ENCODE measurements at regions not wholly inside any gene's neighbourhood (a gene's known extent, or its start where the extent isn't known, plus 50 kb on each side); places are given as distances from the start of the nearest gene placed in this dataset.

DNA sequence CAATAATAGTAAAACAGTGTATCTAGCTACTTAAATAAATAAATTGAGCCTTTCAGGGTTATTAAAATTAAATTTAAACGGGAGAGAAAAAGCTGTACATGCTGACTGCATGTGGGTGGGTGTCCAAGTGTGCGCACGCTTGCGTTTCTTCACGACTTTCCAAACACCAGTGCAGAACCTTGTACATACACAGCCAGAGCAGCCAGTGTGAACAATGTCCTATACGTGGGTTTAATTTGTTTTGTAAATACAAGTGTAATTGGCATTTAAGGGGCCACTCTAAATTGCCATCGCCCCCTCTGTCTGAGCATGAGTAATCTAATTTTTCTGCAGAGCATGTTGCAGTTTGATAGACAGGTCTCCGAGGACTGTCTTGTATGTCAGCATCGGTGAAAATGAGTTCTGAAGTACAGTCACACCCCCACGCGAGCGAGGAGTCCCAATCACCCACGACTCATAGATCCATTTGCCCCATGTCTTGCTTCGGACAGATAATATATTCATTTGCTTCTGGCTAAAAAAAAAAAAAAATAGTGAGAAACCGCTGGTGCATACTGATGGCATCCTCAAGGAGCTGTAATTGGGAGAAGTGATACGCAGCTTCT lies 121.8 kb upstream of the ARRDC4 start:
- Histone ChIP-seq H3K4me1 (ENCODE audit: control insufficient read depth, insufficient read depth, low read length) (peaks cover 3% of the 10 kb centered on the region), H3K9ac (ENCODE audit: low read length in 2 of 2) (no peak overlapping the region)

DNA sequence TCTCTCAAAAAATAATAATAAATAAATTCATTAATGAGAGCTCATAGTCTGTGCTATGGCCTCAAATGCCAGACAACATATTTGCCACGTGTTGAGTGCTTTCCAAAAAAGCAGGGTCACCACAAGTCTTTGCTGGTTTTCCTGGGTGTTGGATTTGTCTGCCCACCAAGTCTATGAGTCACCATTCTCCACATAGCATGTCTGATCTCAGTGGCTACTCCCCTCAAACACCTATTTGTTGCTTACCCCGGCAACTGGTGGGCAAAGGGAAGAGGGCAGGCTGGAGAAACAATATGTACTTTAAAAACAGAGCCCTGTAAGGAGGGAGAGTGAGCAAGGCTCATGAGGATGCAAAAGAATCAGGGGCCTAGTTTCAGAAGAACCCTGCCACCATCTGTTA lies 120.0 kb upstream of the ARRDC4 start:
- no peaks in the 10 kb centered on the region for H3K27me3 ChIP-seq (ENCODE audit: control insufficient read depth in 1 of 2, insufficient read depth in 2 of 2, low read length in 2 of 2)

More for the DNA sequence above, 121.8 kb upstream of the ARRDC4 start:
- Histone ChIP-seq H3K36me3 (ENCODE audit: control insufficient read depth in 2 of 2, insufficient read depth in 2 of 2, low read length in 2 of 2) (no peaks in the 10 kb centered on the region), H3K9me3 (ENCODE audit: control insufficient read depth in 2 of 2, low read length in 2 of 2) (peaks cover 0 to 1% of the 10 kb centered on the region in 2 donors), H3K27me3 (ENCODE audit: control insufficient read depth in 1 of 2, insufficient read depth in 2 of 2, low read length in 2 of 2) (no peaks in the 10 kb centered on the region), H3K4me3 (ENCODE audit: low read length in 2 of 2) (no peak overlapping the region), H3K27ac (ENCODE audit: low read length) (no peak overlapping the region)

DNA sequence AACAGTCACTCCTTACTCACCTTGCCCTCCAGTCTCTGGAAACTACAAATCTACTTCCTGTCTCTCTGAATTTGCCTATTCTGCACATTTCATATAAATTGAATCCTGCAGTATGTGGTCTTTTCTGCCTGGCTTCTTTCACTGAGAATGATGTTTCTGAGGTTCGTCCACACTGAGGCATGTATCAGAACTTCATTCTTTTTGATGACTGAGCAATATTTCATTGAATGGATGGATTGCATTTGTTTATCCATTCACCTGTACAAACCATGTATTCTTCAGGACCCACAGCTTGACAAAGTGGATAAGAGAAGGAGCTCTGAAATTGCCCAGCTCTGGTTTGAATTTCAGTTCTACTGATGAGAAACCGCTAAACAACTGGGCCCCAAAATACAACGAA lies 118.9 kb upstream of the ARRDC4 start:
- Histone ChIP-seq H3K27me3 (ENCODE audit: control insufficient read depth in 1 of 2, insufficient read depth in 2 of 2, low read length in 2 of 2) (no peaks in the 10 kb centered on the region), H3K36me3 (ENCODE audit: control insufficient read depth in 2 of 2, insufficient read depth in 2 of 2, low read length in 2 of 2) (no peaks in the 10 kb centered on the region), H3K4me3 (ENCODE audit: low read length in 2 of 2) (no peak overlapping the region), H3K9me3 (ENCODE audit: control insufficient read depth in 2 of 2, low read length in 2 of 2) (no peaks in the 10 kb centered on the region), H3K9ac (ENCODE audit: low read length in 2 of 2) (no peak overlapping the region), H3K4me1 (ENCODE audit: control insufficient read depth, insufficient read depth, low read length) (peaks cover 3% of the 10 kb centered on the region), H3K27ac (ENCODE audit: low read length) (no peak overlapping the region)

More for the DNA sequence above, 120.0 kb upstream of the ARRDC4 start:
- Histone ChIP-seq H3K36me3 (ENCODE audit: control insufficient read depth in 2 of 2, insufficient read depth in 2 of 2, low read length in 2 of 2) (no peaks in the 10 kb centered on the region), H3K9me3 (ENCODE audit: control insufficient read depth in 2 of 2, low read length in 2 of 2) (no peaks in the 10 kb centered on the region), H3K4me1 (ENCODE audit: control insufficient read depth, insufficient read depth, low read length) (peaks cover 3% of the 10 kb centered on the region), H3K27ac (ENCODE audit: low read length) (no peak overlapping the region), H3K9ac (ENCODE audit: low read length in 2 of 2) (no peak overlapping the region), H3K4me3 (ENCODE audit: low read length in 2 of 2) (no peak overlapping the region)

DNA sequence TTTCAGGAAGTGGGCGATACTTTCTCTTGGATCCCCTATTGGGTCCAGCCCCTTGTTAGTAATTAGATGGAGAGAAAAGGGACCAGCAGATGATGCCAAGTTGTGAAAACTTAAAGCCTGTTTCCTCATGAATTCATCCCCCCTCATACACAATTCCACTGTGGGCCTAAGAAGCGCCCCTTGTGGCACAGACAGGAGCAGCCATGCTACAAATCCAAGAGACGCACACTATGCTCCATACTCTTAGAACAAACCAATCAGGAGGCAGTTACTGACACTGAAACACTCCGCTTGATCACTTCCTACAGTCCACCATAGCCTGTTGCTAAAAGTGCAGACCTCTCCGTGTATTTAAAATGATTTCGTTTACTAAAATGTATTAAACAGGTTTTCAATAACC lies 111.3 kb upstream of the ARRDC4 start:
- Histone ChIP-seq H3K4me3 (ENCODE audit: low read length in 2 of 2) (no peak overlapping the region), H3K9me3 (ENCODE audit: control insufficient read depth in 2 of 2, low read length in 2 of 2) (no peaks in the 10 kb centered on the region)

DNA sequence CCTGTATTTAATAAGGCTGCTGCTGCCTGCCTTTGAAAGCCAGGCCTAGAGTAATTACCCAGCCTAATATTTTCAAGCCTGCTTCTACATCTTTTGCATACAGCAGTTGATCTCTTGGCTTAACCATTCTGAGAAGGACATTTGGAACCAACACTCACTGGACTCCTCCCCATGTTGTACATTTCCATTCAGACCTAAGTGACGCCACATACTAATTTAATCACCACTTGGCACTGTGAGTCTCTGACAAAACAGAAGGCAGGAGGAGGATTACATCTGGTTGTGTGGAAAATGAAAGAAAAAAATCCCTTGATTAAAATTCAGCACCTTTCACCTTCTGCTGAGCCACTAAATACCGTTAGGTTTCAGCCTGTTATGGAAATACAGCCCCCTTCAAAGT lies 102.2 kb upstream of the ARRDC4 start:
- Histone ChIP-seq H3K27ac (ENCODE audit: low read length) (no peak overlapping the region), H3K36me3 (ENCODE audit: control insufficient read depth in 2 of 2, insufficient read depth in 2 of 2, low read length in 2 of 2) (no peaks in the 10 kb centered on the region), H3K4me3 (ENCODE audit: low read length in 2 of 2) (no peak overlapping the region), H3K4me1 (ENCODE audit: control insufficient read depth, insufficient read depth, low read length) (no peaks in the 10 kb centered on the region), H3K27me3 (ENCODE audit: control insufficient read depth in 1 of 2, insufficient read depth in 2 of 2, low read length in 2 of 2) (no peaks in the 10 kb centered on the region), H3K9ac (ENCODE audit: low read length in 2 of 2) (no peak overlapping the region), H3K9me3 (ENCODE audit: control insufficient read depth in 2 of 2, low read length in 2 of 2) (no peaks in the 10 kb centered on the region)

More for the DNA sequence above, 111.3 kb upstream of the ARRDC4 start:
- H3K27ac ChIP-seq (ENCODE audit: low read length), result no peak overlapping the region
- H3K4me1 ChIP-seq (ENCODE audit: control insufficient read depth, insufficient read depth, low read length), result no peaks in the 10 kb centered on the region
- no peak overlapping the region for H3K9ac ChIP-seq (ENCODE audit: low read length in 2 of 2)
- H3K36me3 ChIP-seq (ENCODE audit: control insufficient read depth in 2 of 2, insufficient read depth in 2 of 2, low read length in 2 of 2), result no peaks in the 10 kb centered on the region
- H3K27me3 ChIP-seq (ENCODE audit: control insufficient read depth in 1 of 2, insufficient read depth in 2 of 2, low read length in 2 of 2), result no peaks in the 10 kb centered on the region

DNA sequence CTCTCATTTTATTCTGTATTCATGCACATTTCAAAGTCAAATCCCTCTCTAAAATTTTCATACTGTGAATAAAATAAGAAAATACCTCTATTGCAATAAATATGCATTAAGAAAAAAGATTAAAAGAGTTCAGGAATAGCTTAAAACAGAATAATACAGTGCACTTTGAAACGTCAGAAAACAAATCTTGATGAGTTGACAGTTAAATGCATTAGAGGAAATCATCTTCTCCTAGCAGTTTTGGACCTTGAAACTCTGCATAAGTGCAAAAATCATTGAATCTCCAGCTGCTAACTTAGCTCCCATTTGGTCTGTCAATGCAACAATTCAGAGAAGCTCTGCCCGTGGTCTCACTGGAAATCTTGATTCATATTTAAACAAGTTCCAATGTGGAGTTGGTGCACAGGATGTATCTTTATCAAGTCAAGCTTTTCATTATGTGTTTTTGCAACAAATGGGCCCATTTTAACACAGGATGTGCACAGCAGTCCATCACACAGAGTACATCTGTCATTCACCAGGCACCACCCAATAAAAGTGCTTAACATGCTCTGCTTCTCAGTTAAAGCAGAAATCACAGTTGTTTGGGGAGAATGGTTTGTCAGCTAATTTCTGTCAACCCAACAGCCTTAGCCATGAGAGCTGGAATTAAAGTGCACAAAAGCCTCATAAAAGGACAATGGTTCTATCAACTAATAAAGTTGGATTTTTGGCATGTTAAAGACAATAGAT lies 98.8 kb upstream of the ARRDC4 start:
- H3K27ac ChIP-seq (ENCODE audit: low read length), result no peak overlapping the region
- H3K9ac ChIP-seq (ENCODE audit: low read length in 2 of 2), result no peak overlapping the region
- no peaks in the 10 kb centered on the region for H3K9me3 ChIP-seq (ENCODE audit: control insufficient read depth in 2 of 2, low read length in 2 of 2)
- H3K36me3 ChIP-seq (ENCODE audit: control insufficient read depth in 2 of 2, insufficient read depth in 2 of 2, low read length in 2 of 2), result no peaks in the 10 kb centered on the region
- H3K4me1 ChIP-seq (ENCODE audit: control insufficient read depth, insufficient read depth, low read length), result no peaks in the 10 kb centered on the region
- H3K4me3 ChIP-seq (ENCODE audit: low read length in 2 of 2), result no peak overlapping the region
- no peaks in the 10 kb centered on the region for H3K27me3 ChIP-seq (ENCODE audit: control insufficient read depth in 1 of 2, insufficient read depth in 2 of 2, low read length in 2 of 2)

DNA sequence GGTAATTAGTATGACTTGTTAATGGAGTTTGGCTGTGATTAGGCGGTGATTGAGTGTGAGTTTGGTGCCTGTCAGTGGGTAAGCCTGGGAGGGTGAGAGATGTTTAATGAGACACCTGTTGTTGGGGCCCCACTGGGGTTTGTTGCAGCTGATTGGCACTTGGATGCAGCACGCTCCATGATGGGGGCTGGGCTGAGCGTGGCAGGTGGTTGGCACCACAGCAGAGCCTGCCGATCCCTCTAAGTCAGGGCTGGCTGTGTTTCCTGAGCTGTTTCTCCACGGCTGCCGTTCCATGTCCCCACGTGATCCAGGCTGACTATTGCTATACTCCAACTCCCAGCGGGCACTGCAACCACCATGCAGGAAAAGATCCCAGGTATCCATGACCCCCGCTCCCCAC lies 93.5 kb upstream of the ARRDC4 start:
- Histone ChIP-seq H3K4me3 (ENCODE audit: low read length in 2 of 2) (no peak overlapping the region), H3K27me3 (ENCODE audit: control insufficient read depth in 1 of 2, insufficient read depth in 2 of 2, low read length in 2 of 2) (no peaks in the 10 kb centered on the region), H3K36me3 (ENCODE audit: control insufficient read depth in 2 of 2, insufficient read depth in 2 of 2, low read length in 2 of 2) (no peaks in the 10 kb centered on the region), H3K27ac (ENCODE audit: low read length) (no peak overlapping the region), H3K9ac (ENCODE audit: low read length in 2 of 2) (no peak overlapping the region), H3K4me1 (ENCODE audit: control insufficient read depth, insufficient read depth, low read length) (no peaks in the 10 kb centered on the region), H3K9me3 (ENCODE audit: control insufficient read depth in 2 of 2, low read length in 2 of 2) (no peaks in the 10 kb centered on the region)

DNA sequence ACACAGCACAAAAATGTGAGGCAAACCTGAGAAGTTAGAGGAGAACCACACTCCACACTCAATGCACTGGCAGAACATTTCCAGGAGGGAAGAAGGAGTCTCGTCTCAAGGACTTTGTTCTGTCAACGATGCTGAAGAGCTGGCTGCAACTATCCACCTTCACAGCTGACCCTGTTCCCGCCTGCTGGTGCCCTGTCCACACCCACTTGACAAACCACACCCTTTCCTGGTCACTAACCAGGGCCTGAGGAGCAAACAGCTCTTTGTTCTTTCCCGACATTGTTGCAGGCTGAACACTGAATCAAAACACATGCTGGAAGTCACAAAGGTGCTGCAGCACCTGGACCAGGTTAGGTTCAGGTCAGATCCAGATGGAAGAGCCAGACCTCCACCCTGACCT lies 92.6 kb upstream of the ARRDC4 start:
- Histone ChIP-seq H3K4me3 (ENCODE audit: low read length in 2 of 2) (no peak overlapping the region), H3K36me3 (ENCODE audit: control insufficient read depth in 2 of 2, insufficient read depth in 2 of 2, low read length in 2 of 2) (no peaks in the 10 kb centered on the region), H3K27me3 (ENCODE audit: control insufficient read depth in 1 of 2, insufficient read depth in 2 of 2, low read length in 2 of 2) (no peaks in the 10 kb centered on the region), H3K4me1 (ENCODE audit: control insufficient read depth, insufficient read depth, low read length) (no peaks in the 10 kb centered on the region), H3K9ac (ENCODE audit: low read length in 2 of 2) (no peak overlapping the region), H3K9me3 (ENCODE audit: control insufficient read depth in 2 of 2, low read length in 2 of 2) (no peaks in the 10 kb centered on the region), H3K27ac (ENCODE audit: low read length) (no peak overlapping the region)

DNA sequence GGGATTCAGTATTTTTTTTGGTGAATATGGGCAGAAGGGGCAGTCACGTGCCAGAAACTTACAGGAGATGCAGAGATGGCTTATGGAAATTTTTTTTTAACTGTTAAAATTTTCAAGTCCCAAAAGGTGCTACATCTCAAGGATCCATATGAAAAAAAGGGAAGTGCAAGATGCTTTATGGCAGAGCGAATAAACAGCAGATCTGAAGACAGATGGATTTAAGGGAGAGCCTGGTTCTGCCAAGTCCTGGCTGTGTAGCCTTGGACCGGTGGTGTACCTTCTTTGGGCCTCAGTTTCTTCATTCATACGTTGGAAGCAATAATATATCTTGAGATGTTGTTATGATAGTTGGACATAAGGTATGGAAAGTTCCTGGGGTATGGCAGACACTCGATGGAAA lies 91.5 kb upstream of the ARRDC4 start:
- H3K9me3 ChIP-seq (ENCODE audit: control insufficient read depth in 2 of 2, low read length in 2 of 2), result no peaks in the 10 kb centered on the region
- H3K27ac ChIP-seq (ENCODE audit: low read length), result no peak overlapping the region
- no peaks in the 10 kb centered on the region for H3K36me3 ChIP-seq (ENCODE audit: control insufficient read depth in 2 of 2, insufficient read depth in 2 of 2, low read length in 2 of 2)
- peaks cover 4% of the 10 kb centered on the region for H3K4me1 ChIP-seq (ENCODE audit: control insufficient read depth, insufficient read depth, low read length)
- H3K4me3 ChIP-seq (ENCODE audit: low read length in 2 of 2), result no peak overlapping the region
- no peaks in the 10 kb centered on the region for H3K27me3 ChIP-seq (ENCODE audit: control insufficient read depth in 1 of 2, insufficient read depth in 2 of 2, low read length in 2 of 2)
- no peak overlapping the region for H3K9ac ChIP-seq (ENCODE audit: low read length in 2 of 2)

DNA sequence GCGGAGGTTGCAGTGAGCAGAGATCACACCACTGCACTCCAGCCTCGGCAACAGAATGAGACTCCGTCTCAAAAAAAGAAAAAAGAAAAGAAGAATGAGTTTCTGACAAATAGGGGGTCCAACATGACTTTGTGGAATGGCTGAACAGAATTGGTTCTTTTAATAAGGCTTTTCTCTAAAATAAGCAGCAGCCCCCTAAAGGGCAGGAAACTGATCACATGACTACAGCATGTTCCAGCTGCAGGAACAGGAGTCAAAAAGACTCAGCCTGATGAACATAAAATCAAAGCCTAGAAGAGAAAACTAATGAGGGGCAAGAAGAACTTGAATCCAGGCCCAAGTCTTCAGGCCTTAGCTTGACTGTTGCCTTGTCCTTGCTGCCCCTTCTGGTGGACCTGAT lies 89.7 kb upstream of the ARRDC4 start:
- Histone ChIP-seq H3K27me3 (ENCODE audit: control insufficient read depth in 1 of 2, insufficient read depth in 2 of 2, low read length in 2 of 2) (no peaks in the 10 kb centered on the region), H3K27ac (ENCODE audit: low read length) (no peak overlapping the region), H3K9me3 (ENCODE audit: control insufficient read depth in 2 of 2, low read length in 2 of 2) (no peaks in the 10 kb centered on the region), H3K4me1 (ENCODE audit: control insufficient read depth, insufficient read depth, low read length) (peaks cover 12% of the 10 kb centered on the region), H3K9ac (ENCODE audit: low read length in 2 of 2) (no peak overlapping the region), H3K36me3 (ENCODE audit: control insufficient read depth in 2 of 2, insufficient read depth in 2 of 2, low read length in 2 of 2) (no peaks in the 10 kb centered on the region), H3K4me3 (ENCODE audit: low read length in 2 of 2) (no peak overlapping the region)

DNA sequence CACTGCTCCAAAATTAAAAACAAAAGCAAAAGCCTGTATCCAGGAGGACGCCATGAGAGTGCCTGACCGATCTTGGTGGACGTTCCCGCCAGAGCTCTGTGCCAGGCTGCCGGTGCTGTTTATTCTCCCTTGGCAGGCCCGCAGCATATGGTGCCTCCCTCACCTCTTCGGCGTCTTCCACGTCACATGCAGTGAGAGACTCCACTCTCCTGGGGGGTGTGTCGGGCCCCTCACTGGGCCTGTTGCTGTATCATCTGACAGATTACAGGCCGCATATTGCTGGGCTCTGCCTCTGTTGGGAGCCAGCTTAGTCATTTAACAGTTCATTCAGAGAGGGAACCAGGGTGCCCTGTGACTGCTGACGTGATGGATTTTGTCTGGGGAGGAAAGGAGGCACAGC lies 86.4 kb upstream of the ARRDC4 start:
- H3K27ac ChIP-seq (ENCODE audit: low read length), result peak overlapping the region; percentile 60

More for the DNA sequence above, 86.4 kb upstream of the ARRDC4 start:
- Histone ChIP-seq H3K36me3 (ENCODE audit: control insufficient read depth in 2 of 2, insufficient read depth in 2 of 2, low read length in 2 of 2) (no peaks in the 10 kb centered on the region), H3K9ac (ENCODE audit: low read length in 2 of 2) (peak overlapping the region in 1 of 2 donors; percentile 23), H3K4me3 (ENCODE audit: low read length in 2 of 2) (peak overlapping the region; percentile 33 to 55), H3K27me3 (ENCODE audit: control insufficient read depth in 1 of 2, insufficient read depth in 2 of 2, low read length in 2 of 2) (no peaks in the 10 kb centered on the region), H3K4me1 (ENCODE audit: control insufficient read depth, insufficient read depth, low read length) (peaks cover 18% of the 10 kb centered on the region), H3K9me3 (ENCODE audit: control insufficient read depth in 2 of 2, low read length in 2 of 2) (no peaks in the 10 kb centered on the region)
